ENCODE measurements at regions not wholly inside any gene's neighbourhood (a gene's known extent, or its start where the extent isn't known, plus 50 kb on each side); places are given as distances from the start of the nearest gene placed in this dataset.

DNA sequence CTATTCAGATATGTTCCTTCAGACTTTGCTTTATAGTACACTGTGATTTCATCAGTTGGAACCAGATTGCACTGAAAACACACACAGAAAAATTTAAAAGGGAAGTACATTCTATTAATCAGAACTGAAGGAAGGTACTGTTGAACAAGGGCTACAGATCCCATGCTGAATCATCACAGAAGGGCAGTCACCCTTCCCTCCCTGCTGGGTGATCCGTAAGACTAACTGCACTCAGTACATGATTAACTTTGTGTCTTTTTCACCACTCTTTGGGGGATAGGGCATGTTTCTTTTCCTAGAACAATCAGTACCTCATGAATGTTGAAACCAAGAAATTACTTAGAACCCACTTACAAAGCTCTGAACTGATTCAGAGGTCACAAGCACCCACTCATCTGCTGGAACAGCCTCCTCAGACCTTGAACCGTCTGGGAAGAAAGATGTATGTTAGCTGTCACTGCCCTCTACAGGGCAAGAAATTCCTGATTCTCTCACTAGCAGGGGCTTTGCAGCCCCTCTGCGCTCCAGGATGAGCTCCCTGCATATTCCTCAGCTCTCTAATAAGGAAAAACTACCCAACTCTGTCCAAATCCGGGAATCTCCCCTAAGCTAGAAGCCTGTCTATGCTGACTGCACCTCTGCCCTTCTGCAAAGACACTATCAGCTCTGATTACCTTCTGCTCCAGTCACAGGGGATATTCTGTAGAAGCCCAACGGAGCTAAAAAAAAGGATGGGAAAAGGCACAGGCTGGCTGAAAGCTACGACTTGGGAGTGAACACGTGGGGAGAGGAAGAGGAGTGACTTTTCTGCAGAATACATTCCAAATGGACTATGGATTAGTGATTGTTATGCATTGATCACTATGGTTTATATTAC is 51.0 kb downstream of the IARS1 start:
- TF ChIP-seq, protein P1, sequence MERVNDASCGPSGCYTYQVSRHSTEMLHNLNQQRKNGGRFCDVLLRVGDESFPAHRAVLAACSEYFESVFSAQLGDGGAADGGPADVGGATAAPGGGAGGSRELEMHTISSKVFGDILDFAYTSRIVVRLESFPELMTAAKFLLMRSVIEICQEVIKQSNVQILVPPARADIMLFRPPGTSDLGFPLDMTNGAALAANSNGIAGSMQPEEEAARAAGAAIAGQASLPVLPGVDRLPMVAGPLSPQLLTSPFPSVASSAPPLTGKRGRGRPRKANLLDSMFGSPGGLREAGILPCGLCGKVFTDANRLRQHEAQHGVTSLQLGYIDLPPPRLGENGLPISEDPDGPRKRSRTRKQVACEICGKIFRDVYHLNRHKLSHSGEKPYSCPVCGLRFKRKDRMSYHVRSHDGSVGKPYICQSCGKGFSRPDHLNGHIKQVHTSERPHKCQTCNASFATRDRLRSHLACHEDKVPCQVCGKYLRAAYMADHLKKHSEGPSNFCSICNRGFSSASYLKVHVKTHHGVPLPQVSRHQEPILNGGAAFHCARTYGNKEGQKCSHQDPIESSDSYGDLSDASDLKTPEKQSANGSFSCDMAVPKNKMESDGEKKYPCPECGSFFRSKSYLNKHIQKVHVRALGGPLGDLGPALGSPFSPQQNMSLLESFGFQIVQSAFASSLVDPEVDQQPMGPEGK (CRISPR knock-in tag; IDR thresholded peaks at IDR 0.05; ENCODE audit: borderline replicate concordance): no peak
- TF ChIP-seq ISL1 (CRISPR knock-in tag; IDR thresholded peaks at IDR 0.05) (no peak), ZNF70 (CRISPR knock-in tag; IDR thresholded peaks at IDR 0.05) (no peak), ARNTL (CRISPR knock-in tag; IDR thresholded peaks at IDR 0.05; ENCODE audit: borderline replicate concordance, low read depth) (no peak)
- ATAC-seq: peak; percentile 48

- no peak for ATAC-seq
- TF ChIP-seq GLIS3 (CRISPR knock-in tag; IDR thresholded peaks at IDR 0.05): no peak
- TF ChIP-seq ESRRG (CRISPR knock-in tag; IDR thresholded peaks at IDR 0.05): no peak
- no peak for TF ChIP-seq CSRNP3 (CRISPR knock-in tag; IDR thresholded peaks at IDR 0.05)
- TF ChIP-seq SNAI2 (CRISPR knock-in tag; IDR thresholded peaks at IDR 0.05): no peak
- TF ChIP-seq TOX (CRISPR knock-in tag; IDR thresholded peaks at IDR 0.05; ENCODE audit: borderline replicate concordance): no peak
- no peak for TF ChIP-seq TCF4 (CRISPR knock-in tag; IDR thresholded peaks at IDR 0.05; ENCODE audit: borderline replicate concordance)
- TF ChIP-seq TSHZ2 (CRISPR knock-in tag; IDR thresholded peaks at IDR 0.05): no peak
- no peak for TF ChIP-seq ARNTL (CRISPR knock-in tag; IDR thresholded peaks at IDR 0.05; ENCODE audit: borderline replicate concordance, low read depth)
- TF ChIP-seq, protein P2, sequence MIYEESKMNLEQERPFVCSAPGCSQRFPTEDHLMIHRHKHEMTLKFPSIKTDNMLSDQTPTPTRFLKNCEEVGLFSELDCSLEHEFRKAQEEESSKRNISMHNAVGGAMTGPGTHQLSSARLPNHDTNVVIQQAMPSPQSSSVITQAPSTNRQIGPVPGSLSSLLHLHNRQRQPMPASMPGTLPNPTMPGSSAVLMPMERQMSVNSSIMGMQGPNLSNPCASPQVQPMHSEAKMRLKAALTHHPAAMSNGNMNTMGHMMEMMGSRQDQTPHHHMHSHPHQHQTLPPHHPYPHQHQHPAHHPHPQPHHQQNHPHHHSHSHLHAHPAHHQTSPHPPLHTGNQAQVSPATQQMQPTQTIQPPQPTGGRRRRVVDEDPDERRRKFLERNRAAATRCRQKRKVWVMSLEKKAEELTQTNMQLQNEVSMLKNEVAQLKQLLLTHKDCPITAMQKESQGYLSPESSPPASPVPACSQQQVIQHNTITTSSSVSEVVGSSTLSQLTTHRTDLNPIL (CRISPR knock-in tag; IDR thresholded peaks at IDR 0.05; ENCODE audit: low read depth): no peak
- no peak for TF ChIP-seq ZNF70 (CRISPR knock-in tag; IDR thresholded peaks at IDR 0.05)
- TF ChIP-seq, protein P1 (CRISPR knock-in tag; IDR thresholded peaks at IDR 0.05; ENCODE audit: borderline replicate concordance): no peak
- TF ChIP-seq ZFP30 (CRISPR knock-in tag; IDR thresholded peaks at IDR 0.05): no peak
- no peak for TF ChIP-seq PPARA (CRISPR knock-in tag; IDR thresholded peaks at IDR 0.05; ENCODE audit: borderline replicate concordance)
Measured at GRCh38 chr9:92236915-92237314, 56.6 kb downstream of the IARS1 start.

- TF ChIP-seq, protein P2 (CRISPR knock-in tag; IDR thresholded peaks at IDR 0.05; ENCODE audit: low read depth): no peak
- no peak for TF ChIP-seq ZFP30 (CRISPR knock-in tag; IDR thresholded peaks at IDR 0.05)
- TF ChIP-seq, protein P3, sequence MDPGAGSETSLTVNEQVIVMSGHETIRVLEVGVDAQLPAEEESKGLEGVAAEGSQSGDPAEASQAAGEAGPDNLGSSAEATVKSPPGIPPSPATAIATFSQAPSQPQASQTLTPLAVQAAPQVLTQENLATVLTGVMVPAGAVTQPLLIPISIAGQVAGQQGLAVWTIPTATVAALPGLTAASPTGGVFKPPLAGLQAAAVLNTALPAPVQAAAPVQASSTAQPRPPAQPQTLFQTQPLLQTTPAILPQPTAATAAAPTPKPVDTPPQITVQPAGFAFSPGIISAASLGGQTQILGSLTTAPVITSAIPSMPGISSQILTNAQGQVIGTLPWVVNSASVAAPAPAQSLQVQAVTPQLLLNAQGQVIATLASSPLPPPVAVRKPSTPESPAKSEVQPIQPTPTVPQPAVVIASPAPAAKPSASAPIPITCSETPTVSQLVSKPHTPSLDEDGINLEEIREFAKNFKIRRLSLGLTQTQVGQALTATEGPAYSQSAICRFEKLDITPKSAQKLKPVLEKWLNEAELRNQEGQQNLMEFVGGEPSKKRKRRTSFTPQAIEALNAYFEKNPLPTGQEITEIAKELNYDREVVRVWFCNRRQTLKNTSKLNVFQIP (CRISPR knock-in tag; IDR thresholded peaks at IDR 0.05; ENCODE audit: borderline replicate concordance, low read depth): no peak
- no peak for TF ChIP-seq ISL1 (CRISPR knock-in tag; IDR thresholded peaks at IDR 0.05)
- no peak for TF ChIP-seq ZC3H10 (CRISPR knock-in tag; IDR thresholded peaks at IDR 0.05)
- TF ChIP-seq SNAI2 (CRISPR knock-in tag; IDR thresholded peaks at IDR 0.05): no peak
- TF ChIP-seq ZNF565 (CRISPR knock-in tag; conservative IDR thresholded peaks at IDR 0.05; ENCODE audit: low read depth): no peak
- TF ChIP-seq ESRRG (CRISPR knock-in tag; IDR thresholded peaks at IDR 0.05): no peak
- TF ChIP-seq OSR1 (CRISPR knock-in tag; IDR thresholded peaks at IDR 0.05): no peak
- TF ChIP-seq ZNF8 (CRISPR knock-in tag; IDR thresholded peaks at IDR 0.05): no peak
- no peak for ATAC-seq
Measured at GRCh38 chr9:92236465-92236864, 57.0 kb downstream of the IARS1 start.

Data from SK-N-SH treated with all-trans-retinoic acid at 6 μM for 48 hours (cell line).